Right atrium auricular region (tissue), 2 donors: ENCODE measurements at regions not wholly inside any gene's neighbourhood (a gene's known extent, or its start where the extent isn't known, plus 50 kb on each side); places are given as distances from the start of the nearest gene placed in this dataset.

Experiments used
- DNase-seq: peaks from one replicate; pipeline ENCODE4 v3.0.0-alpha.2; 2019; ENCODE audit warnings: low spot score
- H3K27ac ChIP-seq, 2 donors: fragments of 200-600 bp; sonication (generic); 1 replicate in 1 of 2; 2 replicates in 1 of 2; pipeline ENCODE4 v1.5.1; 2016 to 2019
- H3K27me3 ChIP-seq, 2 donors: fragments of 200-600 bp; sonication (generic); one replicate each; pipeline versions ENCODE4 v1.5.1 to v1.6.0; 2017 to 2019
- H3K36me3 ChIP-seq: fragments of 200-600 bp; sonication (generic); one replicate; pipeline ENCODE4 v1.5.1; 2016
- H3K4me1 ChIP-seq, 2 donors: fragments of 200-600 bp; sonication (generic); one replicate each; pipeline versions ENCODE4 v1.5.1 to v1.6.0; 2017 to 2019
- H3K4me3 ChIP-seq, 2 donors: fragments of 200-600 bp; sonication (generic); 1 replicate in 1 of 2; 2 replicates in 1 of 2; pipeline ENCODE4 v1.5.1; 2017 to 2019; ENCODE audit warnings: mild to moderate bottlenecking in 1 of 2, moderate library complexity in 1 of 2
- H3K9me3 ChIP-seq, 2 donors: fragments of 200-600 bp; sonication (generic); one replicate each; pipeline ENCODE4 v1.5.1; 2019
- CTCF ChIP-seq, 2 donors: fragments of 200-600 bp; sonication (generic); IDR thresholded peaks; one replicate each; pipeline ENCODE4 v1.5.1; 2019; ENCODE audit warnings: antibody characterized with exemption in 2 of 2

- H3K4me3 ChIP-seq = no peak overlapping the region
- H3K36me3 ChIP-seq = no peaks in the 10 kb centered on the region
- no peaks in the 10 kb centered on the region for H3K27me3 ChIP-seq
- no peak for TF ChIP-seq CTCF (IDR thresholded peaks at IDR 0.05)
- H3K27ac ChIP-seq = no peak overlapping the region
- DNase-seq = no peak
- H3K4me1 ChIP-seq = no peaks in the 10 kb centered on the region
- no peaks in the 10 kb centered on the region for H3K9me3 ChIP-seq
Observed at GRCh38 chr2:237270520-237270919, 143.4 kb downstream of the COL6A3 start.

GRCh38 chr2:237271698-237272652 is 142.0 kb downstream of the COL6A3 start:
- no peak overlapping the region for H3K4me3 ChIP-seq
- no peaks in the 10 kb centered on the region for H3K27me3 ChIP-seq
- H3K9me3 ChIP-seq = no peaks in the 10 kb centered on the region
- no peak for TF ChIP-seq CTCF (IDR thresholded peaks at IDR 0.05)
- DNase-seq = no peak
- H3K4me1 ChIP-seq = no peaks in the 10 kb centered on the region
- no peaks in the 10 kb centered on the region for H3K36me3 ChIP-seq
- H3K27ac ChIP-seq = no peak overlapping the region
